KMS-11 (cell line): ENCODE measurements at regions not wholly inside any gene's neighbourhood (a gene's known extent, or its start where the extent isn't known, plus 50 kb on each side); places are given as distances from the start of the nearest gene placed in this dataset.

ENCODE experiments used
- H2AFZ ChIP-seq: fragments of 200-600 bp; sonication (generic); 2 replicates; pipeline ENCODE4 v1.6.1; 2016; ENCODE audit warnings: antibody characterized with exemption, mixed run types, low read depth
- H3K27ac ChIP-seq: fragments of 200-600 bp; sonication (generic); 2 replicates; pipeline ENCODE4 v1.6.1; 2016; ENCODE audit warnings: mild to moderate bottlenecking, mixed run types
- H3K27me3 ChIP-seq: fragments of 200-600 bp; sonication (generic); 2 replicates; pipeline ENCODE4 v1.6.1; 2017; ENCODE audit warnings: mild to moderate bottlenecking, low read depth, mixed run types, moderate library complexity; ENCODE audit not compliant: insufficient read depth
- H3K36me3 ChIP-seq: fragments of 200-600 bp; sonication (generic); 2 replicates; pipeline ENCODE4 v1.6.1; 2017; ENCODE audit warnings: mild to moderate bottlenecking, mixed run types; ENCODE audit not compliant: insufficient read depth
- H3K4me1 ChIP-seq: fragments of 200-600 bp; sonication (generic); 2 replicates; pipeline ENCODE4 v1.6.1; 2016; ENCODE audit warnings: mild to moderate bottlenecking, low read depth, mixed run types; ENCODE audit not compliant: poor library complexity, severe bottlenecking
- H3K4me2 ChIP-seq: fragments of 200-600 bp; sonication (generic); 2 replicates; pipeline ENCODE4 v1.7.0; 2016; ENCODE audit warnings: mild to moderate bottlenecking, mixed run types
- H3K4me3 ChIP-seq: fragments of 200-600 bp; sonication (generic); IDR thresholded peaks from 2 replicates; pipeline ENCODE4 v1.6.1; 2017; ENCODE audit warnings: low read depth, low read length, mixed read lengths; ENCODE audit not compliant: insufficient read depth
- H3K79me2 ChIP-seq: fragments of 200-600 bp; sonication (generic); 2 replicates; pipeline ENCODE4 v1.6.1; 2016; ENCODE audit warnings: low read depth, mixed run types; ENCODE audit not compliant: insufficient read depth
- H3K9ac ChIP-seq: fragments of 200-600 bp; sonication (generic); 2 replicates; pipeline ENCODE4 v1.6.1; 2016; ENCODE audit warnings: mild to moderate bottlenecking, mixed run types
- H4K20me1 ChIP-seq: fragments of 200-600 bp; sonication (generic); 2 replicates; pipeline ENCODE4 v1.6.1; 2016; ENCODE audit warnings: mild to moderate bottlenecking, mixed run types; ENCODE audit not compliant: insufficient read depth
- TF ChIP-seq, protein P1 (sequence below): fragments of 200-600 bp; sonication (generic); conservative IDR thresholded peaks from 2 replicates; pipeline ENCODE4 v1.6.1; 2017; ENCODE audit warnings: low read depth, mild to moderate bottlenecking, antibody characterized with exemption, low read length, moderate library complexity, mixed read lengths

GRCh38 chr12:77354766-77355362 is 289.5 kb upstream of the E2F7 start:
- Histone ChIP-seq H2AFZ (no peak overlapping the region), H3K9ac (no peak overlapping the region), H3K27me3 (no peaks in the 10 kb centered on the region), H3K79me2 (no peaks in the 10 kb centered on the region), H3K4me3 (no peak overlapping the region), H3K27ac (no peak overlapping the region), H3K4me2 (no peak overlapping the region), H3K4me1 (no peaks in the 10 kb centered on the region), H4K20me1 (no peaks in the 10 kb centered on the region), H3K36me3 (no peaks in the 10 kb centered on the region)
- TF ChIP-seq, protein P1, sequence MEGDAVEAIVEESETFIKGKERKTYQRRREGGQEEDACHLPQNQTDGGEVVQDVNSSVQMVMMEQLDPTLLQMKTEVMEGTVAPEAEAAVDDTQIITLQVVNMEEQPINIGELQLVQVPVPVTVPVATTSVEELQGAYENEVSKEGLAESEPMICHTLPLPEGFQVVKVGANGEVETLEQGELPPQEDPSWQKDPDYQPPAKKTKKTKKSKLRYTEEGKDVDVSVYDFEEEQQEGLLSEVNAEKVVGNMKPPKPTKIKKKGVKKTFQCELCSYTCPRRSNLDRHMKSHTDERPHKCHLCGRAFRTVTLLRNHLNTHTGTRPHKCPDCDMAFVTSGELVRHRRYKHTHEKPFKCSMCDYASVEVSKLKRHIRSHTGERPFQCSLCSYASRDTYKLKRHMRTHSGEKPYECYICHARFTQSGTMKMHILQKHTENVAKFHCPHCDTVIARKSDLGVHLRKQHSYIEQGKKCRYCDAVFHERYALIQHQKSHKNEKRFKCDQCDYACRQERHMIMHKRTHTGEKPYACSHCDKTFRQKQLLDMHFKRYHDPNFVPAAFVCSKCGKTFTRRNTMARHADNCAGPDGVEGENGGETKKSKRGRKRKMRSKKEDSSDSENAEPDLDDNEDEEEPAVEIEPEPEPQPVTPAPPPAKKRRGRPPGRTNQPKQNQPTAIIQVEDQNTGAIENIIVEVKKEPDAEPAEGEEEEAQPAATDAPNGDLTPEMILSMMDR, result no peak

DNA sequence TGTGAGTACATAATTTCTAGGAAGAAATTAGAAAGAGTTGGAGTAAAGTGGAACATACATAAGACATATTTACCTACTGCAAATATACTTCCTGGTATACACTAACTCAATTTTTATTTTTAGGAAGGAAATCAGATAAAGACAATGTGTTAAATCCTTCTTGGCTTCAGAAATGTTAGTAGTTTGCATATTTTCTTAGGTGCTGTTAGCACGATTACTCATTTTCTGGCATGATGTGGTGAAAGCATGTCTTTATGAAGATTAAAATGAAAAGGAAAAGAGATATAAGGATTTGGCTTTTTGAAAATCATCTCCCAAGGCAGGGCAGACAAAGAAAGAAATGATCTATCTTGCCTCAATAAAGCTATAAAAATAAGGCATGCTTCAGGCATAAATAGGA is 287.6 kb upstream of the E2F7 start:
- no peaks in the 10 kb centered on the region for H4K20me1 ChIP-seq
- no peak overlapping the region for H3K27ac ChIP-seq
- no peak overlapping the region for H3K4me3 ChIP-seq
- H3K4me1 ChIP-seq, result no peaks in the 10 kb centered on the region
- H3K9ac ChIP-seq, result no peak overlapping the region
- H3K27me3 ChIP-seq, result no peaks in the 10 kb centered on the region
- H3K79me2 ChIP-seq, result no peaks in the 10 kb centered on the region
- TF ChIP-seq, protein P1, result no peak
- H2AFZ ChIP-seq, result no peak overlapping the region
- H3K4me2 ChIP-seq, result no peak overlapping the region
- H3K36me3 ChIP-seq, result no peaks in the 10 kb centered on the region

DNA sequence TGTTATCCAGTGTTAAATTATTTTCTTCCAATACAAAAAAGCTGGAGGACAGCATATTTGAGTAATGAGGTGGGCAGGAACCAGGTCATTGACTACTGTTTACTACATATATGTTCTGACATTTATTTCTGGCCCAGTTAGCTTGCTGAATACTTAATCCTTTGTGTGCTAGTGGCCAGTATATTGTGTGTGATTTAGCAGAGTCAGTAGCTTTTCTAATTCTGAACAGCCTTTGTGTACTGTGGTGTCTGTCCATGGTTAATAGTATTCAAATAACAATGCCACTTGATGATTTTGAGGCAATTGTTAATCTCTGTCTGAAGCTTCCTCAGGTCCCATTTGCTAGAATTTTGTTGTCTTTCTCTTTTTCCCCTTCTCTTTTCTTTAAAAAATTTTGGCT is 286.5 kb upstream of the E2F7 start:
- Histone ChIP-seq H3K4me3 (no peak overlapping the region), H2AFZ (no peak overlapping the region), H3K4me2 (no peak overlapping the region), H3K9ac (no peak overlapping the region), H3K27ac (no peak overlapping the region), H3K27me3 (no peaks in the 10 kb centered on the region), H3K79me2 (no peaks in the 10 kb centered on the region), H4K20me1 (no peaks in the 10 kb centered on the region), H3K36me3 (no peaks in the 10 kb centered on the region), H3K4me1 (no peaks in the 10 kb centered on the region)
- TF ChIP-seq, protein P1, result no peak

GRCh38 chr12:77349689-77350370 is 284.5 kb upstream of the E2F7 start:
- Histone ChIP-seq H4K20me1 (no peaks in the 10 kb centered on the region), H3K4me2 (no peak overlapping the region), H3K79me2 (no peaks in the 10 kb centered on the region), H3K36me3 (no peaks in the 10 kb centered on the region), H3K4me3 (no peak overlapping the region), H3K27me3 (no peaks in the 10 kb centered on the region), H3K4me1 (no peaks in the 10 kb centered on the region), H3K27ac (no peak overlapping the region), H2AFZ (no peak overlapping the region), H3K9ac (no peak overlapping the region)
- TF ChIP-seq, protein P1, result no peak
